Lower leg skin (tissue), 4 donors: ENCODE measurements at regions not wholly inside any gene's neighbourhood (a gene's known extent, or its start where the extent isn't known, plus 50 kb on each side); places are given as distances from the start of the nearest gene placed in this dataset.

ENCODE experiments used
- DNase-seq, 2 donors: peaks; one replicate each; pipeline ENCODE4 v3.0.0-alpha.2; 2019; ENCODE audit warnings: low spot score in 2 of 2
- H3K4me3 ChIP-seq: fragments of 200-600 bp; sonication (generic); 2 replicates; pipeline ENCODE4 v1.5.1; 2017; ENCODE audit warnings: mild to moderate bottlenecking, low read depth; ENCODE audit not compliant: poor library complexity, severe bottlenecking
- CTCF ChIP-seq, 3 donors: fragments of 450-650 bp; IDR thresholded peaks; one replicate each; pipeline ENCODE4 v1.5.1; 2016; ENCODE audit warnings: antibody characterized with exemption in 3 of 3, mild to moderate bottlenecking in 3 of 3, moderate library complexity in 2 of 3
- POLR2A ChIP-seq, 2 donors: fragments of 450-650 bp; IDR thresholded peaks; one replicate each; pipeline ENCODE4 v1.6.1; 2016 to 2017; ENCODE audit warnings: antibody characterized with exemption in 2 of 2, mild to moderate bottlenecking in 1 of 2, moderate library complexity in 1 of 2
- WGBS, 2 donors: methylation state at CpG; one replicate each; pipeline ENCODE4 v1.1.5; 2018; 5-methylcytosine and 5-hydroxymethylcytosine counted together
- intact Hi-C: fragments of 100-400 bp; cut with DNase I; formaldehyde crosslinking; loops from one replicate; pipeline ENCODE4 v1.15.0; 2023; ENCODE audit warnings: low total_unique reads

DNA sequence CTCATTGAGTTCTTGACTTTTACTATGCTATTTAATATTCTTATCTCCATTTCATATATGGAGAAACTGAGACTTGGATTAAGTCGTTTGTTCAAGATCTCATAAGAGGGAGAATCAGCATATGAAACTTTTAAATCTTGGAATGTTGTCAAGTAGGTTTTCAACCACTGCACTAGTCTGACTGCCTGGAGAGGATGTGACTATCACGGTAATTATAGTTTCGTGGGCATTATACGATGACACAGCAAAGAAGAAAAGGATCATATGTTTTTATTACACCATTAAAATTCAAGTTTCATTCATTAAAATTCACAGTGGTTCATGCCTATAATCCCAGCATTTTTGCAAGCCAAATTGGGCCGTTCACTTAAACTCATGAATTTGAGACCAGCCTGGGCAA is 555.2 kb downstream of the SLITRK1 start:
- DNase-seq: no peak
- 76% methylated on average over 5 of the region's 5 CpGs for WGBS, 2 donors
- no peak for TF ChIP-seq CTCF (IDR thresholded peaks at IDR 0.05)
- no peak for TF ChIP-seq POLR2A (IDR thresholded peaks at IDR 0.05)
- H3K4me3 ChIP-seq: no peak overlapping the region
- intact Hi-C loops: no loop called here

- TF ChIP-seq CTCF (IDR thresholded peaks at IDR 0.05) (no peak), POLR2A (IDR thresholded peaks at IDR 0.05) (no peak)
- no peak overlapping the region for H3K4me3 ChIP-seq
- DNase-seq: no peak
- intact Hi-C loops: no loop called here
- WGBS, 2 donors: 57 to 58% methylated on average over 2 of the region's 2 CpGs
Measured at GRCh38 chr13:83325125-83325853, 557.0 kb downstream of the SLITRK1 start.

- intact Hi-C loops: no loop called here
- no peak overlapping the region for H3K4me3 ChIP-seq
- DNase-seq: no peak
- WGBS, 2 donors: 43 to 46% methylated on average over 2 of the region's 2 CpGs
- no peak for TF ChIP-seq CTCF (IDR thresholded peaks at IDR 0.05)
- no peak for TF ChIP-seq POLR2A (IDR thresholded peaks at IDR 0.05)
Measured at GRCh38 chr13:83311886-83312577, 570.2 kb downstream of the SLITRK1 start.

GRCh38 chr13:83298617-83299016 is 583.7 kb downstream of the SLITRK1 start:
- intact Hi-C loops: no loop called here
- WGBS, 2 donors: 49 to 64% methylated on average over 1 of the region's 1 CpG

DNA sequence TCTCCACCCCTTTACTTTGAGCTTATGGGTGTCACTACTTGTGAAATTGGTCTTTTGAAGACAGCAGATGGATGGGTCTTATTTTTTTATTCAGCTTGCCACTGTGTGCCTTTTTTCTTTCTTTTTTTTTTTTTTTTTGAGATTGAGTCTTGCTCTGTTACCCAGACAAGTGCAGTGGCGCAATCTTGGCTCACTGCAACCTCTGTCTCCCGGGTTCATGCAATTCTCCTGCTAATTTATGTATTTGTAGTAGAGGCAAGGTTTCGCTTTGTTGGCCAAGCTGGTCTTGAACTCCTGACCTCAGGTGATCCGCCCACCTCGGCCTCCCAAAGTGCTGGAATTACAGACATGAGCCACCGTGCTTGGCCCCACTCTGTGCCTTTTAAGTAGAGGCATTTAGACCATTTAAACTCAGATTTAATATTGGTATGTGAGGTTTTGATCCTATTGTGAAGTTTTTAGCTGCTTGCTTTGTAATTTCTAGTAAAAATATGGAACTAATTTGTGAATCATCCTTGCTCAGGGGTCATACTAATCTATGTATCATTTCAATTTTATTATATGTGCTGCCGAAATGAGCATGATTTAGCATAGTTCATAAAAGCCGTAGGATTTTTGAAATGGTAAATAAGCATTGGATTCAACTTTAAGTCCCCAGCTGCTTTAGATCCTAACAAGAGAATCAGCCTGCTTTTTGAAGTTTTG is 584.5 kb downstream of the SLITRK1 start:
- WGBS, 2 donors: 64 to 68% methylated on average over 8 of the region's 8 CpGs
- H3K4me3 ChIP-seq: no peak overlapping the region
- DNase-seq: no peak
- intact Hi-C loops: no loop called here
- TF ChIP-seq CTCF (IDR thresholded peaks at IDR 0.05) (no peak), POLR2A (IDR thresholded peaks at IDR 0.05) (no peak)

More at GRCh38 chr13:83298617-83299016, 583.7 kb downstream of the SLITRK1 start:
- DNase-seq: no peak
- no peak for TF ChIP-seq POLR2A (IDR thresholded peaks at IDR 0.05)
- no peak for TF ChIP-seq CTCF (IDR thresholded peaks at IDR 0.05)
- H3K4me3 ChIP-seq: no peak overlapping the region
